WTC11 (cell line): ENCODE measurements at regions not wholly inside any gene's neighbourhood (a gene's known extent, or its start where the extent isn't known, plus 50 kb on each side); places are given as distances from the start of the nearest gene placed in this dataset.
"Not testable (repeated sequence)": the region's sequence is repeated elsewhere in the genome, so short reads cannot be mapped to it uniquely, and the experiment has no call there.

Source experiments
- ATF2 ChIP-seq: sonication (generic); formaldehyde crosslinking; IDR thresholded peaks from 2 replicates; pipeline ENCODE4 v1.8.1; 2022; ENCODE audit warnings: low read depth, missing genetic modification reagents, borderline replicate concordance
- CBFB ChIP-seq: sonication (generic); formaldehyde crosslinking; IDR thresholded peaks from 2 replicates; pipeline ENCODE4 v1.8.1; 2022; ENCODE audit warnings: mild to moderate bottlenecking, low read depth, missing genetic modification reagents
- CTCF ChIP-seq: fragments of 200-600 bp; IDR thresholded peaks from 2 replicates; pipeline ENCODE4 v1.8.0; 2022; ENCODE audit warnings: antibody characterized with exemption
- ESRRA ChIP-seq: sonication (generic); formaldehyde crosslinking; IDR thresholded peaks from 2 replicates; pipeline ENCODE4 v1.8.1; 2022; ENCODE audit warnings: mild to moderate bottlenecking, missing genetic modification reagents, borderline replicate concordance
- GABPB1 ChIP-seq: sonication (generic); formaldehyde crosslinking; IDR thresholded peaks from 2 replicates; pipeline ENCODE4 v1.8.1; 2023; ENCODE audit warnings: mild to moderate bottlenecking, missing genetic modification reagents
- MAX ChIP-seq: sonication (generic); formaldehyde crosslinking; IDR thresholded peaks from 2 replicates; pipeline ENCODE4 v1.8.0; 2022; ENCODE audit warnings: mild to moderate bottlenecking, missing genetic modification reagents
- MLX ChIP-seq: sonication (generic); formaldehyde crosslinking; IDR thresholded peaks from 2 replicates; pipeline ENCODE4 v1.8.1; 2023; ENCODE audit warnings: mild to moderate bottlenecking, missing genetic modification reagents, moderate library complexity

GRCh38 chr9:22225856-22226255 lies 216.8 kb upstream of the CDKN2B start:
- TF ChIP-seq CTCF; ATF2; GABPB1; ESRRA; MLX (CRISPR knock-in tag); MAX (CRISPR knock-in tag); CBFB: not testable (repeated sequence)
